HG03159 (cell line): ENCODE measurements at regions not wholly inside any gene's neighbourhood (a gene's known extent, or its start where the extent isn't known, plus 50 kb on each side); places are given as distances from the start of the nearest gene placed in this dataset.
"Not testable (repeated sequence)": the region's sequence is repeated elsewhere in the genome, so short reads cannot be mapped to it uniquely, and the experiment has no call there.

Source experiments
- ATAC-seq: cut with Tn5 transposase; IDR thresholded peaks from one replicate; pipeline ENCODE4 v1.9.1; 2021; ENCODE audit warnings: mild to moderate bottlenecking, moderate library complexity; ENCODE audit not compliant: unreplicated experiment

DNA sequence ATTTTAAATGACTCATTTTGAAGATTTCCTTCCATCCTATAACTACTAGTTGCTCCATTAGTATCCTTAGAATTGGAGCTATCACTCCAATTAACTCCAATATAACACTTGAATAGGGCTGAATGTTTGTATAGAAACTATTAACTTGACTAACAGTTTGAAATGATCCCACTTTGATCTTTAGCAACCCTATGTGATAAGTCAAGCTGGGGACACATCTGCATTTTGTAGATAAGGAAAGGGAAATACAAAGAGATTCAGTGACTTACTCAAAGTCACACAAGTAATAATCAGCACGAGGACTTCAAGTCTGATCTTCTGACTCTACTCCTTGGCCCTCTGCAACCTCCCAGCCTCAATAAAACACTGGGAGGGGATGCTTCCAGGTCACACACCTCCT lies 101.1 kb downstream of the TMEM215 start:
- no peak for ATAC-seq

DNA sequence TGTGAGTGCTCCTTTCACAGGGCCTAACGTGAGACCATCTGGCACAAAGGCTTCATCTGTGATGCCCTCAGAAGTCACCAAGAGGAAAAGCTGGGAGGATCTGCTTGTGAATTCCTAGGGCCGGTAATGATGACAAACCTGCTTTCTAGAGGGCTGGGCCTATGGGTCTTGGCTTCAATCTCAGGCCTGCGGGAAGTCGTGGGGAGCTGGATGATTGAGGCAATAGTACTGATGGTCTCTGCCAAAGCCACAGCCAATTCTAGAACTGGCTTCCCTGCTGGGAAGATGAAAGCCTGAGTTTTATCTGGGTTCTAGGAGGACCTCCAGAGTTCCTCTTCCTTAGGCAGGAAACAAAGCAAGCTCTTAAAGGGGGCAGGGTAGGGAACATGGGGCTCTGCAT lies 102.7 kb downstream of the TMEM215 start:
- no peak for ATAC-seq

DNA sequence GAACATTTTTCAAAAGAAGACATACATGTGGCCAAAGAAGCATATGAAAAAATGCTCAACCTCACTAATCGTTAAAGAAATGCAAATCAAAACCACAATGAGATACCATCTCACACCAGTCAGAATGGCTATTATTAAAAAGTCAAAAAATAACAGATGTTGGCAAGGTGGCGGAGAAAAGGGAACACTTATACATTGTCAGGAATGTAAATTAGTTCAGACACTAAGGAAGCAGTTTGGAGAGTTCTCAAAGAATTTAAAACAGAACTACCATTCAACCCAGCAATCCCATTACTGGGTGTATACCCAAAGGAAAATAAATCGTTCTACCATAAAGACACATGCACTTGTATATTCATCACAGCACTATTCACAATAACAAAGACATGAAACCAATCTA lies 106.9 kb downstream of the APTX start:
- ATAC-seq = not testable (repeated sequence)

DNA sequence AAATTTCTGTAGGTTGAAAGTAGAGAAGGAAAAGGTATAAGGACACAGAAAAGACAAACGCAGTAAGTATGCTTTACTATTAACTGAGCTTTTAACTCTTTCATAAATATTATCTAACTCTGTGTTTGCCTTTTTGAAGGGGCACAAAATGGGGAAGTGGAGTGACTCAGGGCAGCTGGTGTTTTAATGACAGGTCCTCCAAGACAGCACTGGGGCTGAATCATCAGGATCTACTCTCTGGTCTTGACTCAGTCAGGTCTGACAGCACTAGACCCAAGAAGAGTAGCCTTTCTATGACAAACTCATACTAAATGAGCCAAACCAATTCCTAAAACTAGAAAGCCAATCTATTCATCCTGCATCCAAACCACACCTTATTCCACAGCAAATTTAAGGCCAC lies 102.2 kb downstream of the APTX start:
- no peak for ATAC-seq

DNA sequence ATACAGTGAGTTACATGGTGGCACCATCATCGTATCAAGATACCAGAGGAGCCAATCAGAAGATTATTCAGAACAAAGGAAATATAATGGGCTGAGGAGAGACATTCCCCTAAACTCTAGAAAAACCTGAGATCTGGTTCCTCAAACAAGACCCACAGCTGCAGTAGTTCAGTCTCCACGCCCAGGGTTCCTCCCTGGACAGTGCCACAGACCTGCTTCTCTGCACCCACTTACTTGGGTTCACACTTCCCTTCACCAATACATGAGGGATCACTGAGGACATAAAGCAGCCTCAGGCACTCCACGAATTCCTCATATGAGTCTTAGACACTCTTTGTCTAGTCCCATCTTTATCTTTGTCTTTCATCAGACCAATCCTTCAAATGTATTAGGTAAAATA lies 101.7 kb downstream of the APTX start:
- ATAC-seq = no peak

DNA sequence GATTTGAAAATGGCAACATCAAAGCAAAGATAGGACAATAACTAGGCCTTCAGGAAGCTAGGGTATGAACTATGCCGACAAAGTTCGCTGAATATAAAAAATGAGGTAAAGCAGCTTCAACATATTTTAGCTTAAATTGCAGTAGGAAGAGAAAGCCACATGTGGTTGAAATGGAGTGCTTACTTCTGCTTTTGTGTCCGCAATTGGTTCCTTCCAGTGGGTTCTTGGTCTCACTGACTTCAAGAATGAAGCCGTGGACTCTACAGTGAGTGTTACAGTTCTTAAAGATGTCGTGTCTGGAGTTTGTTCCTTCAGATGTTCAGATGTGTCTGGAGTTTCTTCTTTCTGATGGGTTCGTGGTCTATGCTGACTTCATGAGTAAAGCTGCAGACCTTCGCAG lies 95.2 kb downstream of the APTX start:
- peak; percentile 94 for ATAC-seq

DNA sequence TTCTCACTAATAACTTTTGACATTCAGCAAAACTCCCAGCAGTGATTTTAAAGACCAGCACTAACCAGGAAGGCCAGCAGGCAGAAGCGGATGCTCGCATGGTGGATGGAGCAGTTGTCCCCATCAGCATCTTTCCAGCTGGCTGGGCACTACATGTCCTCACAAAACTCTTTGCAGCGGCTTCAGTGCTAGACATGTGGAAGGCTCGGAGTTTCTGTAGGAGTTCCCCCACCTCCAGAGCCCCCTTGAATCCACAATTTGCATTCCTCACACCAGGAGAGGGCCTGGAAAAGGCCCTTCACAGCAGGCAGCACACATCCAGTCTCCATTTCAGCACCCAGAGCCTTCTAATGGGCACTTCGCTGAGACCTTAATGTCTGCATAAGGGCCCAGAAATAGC lies 85.6 kb downstream of the APTX start:
- no peak for ATAC-seq

DNA sequence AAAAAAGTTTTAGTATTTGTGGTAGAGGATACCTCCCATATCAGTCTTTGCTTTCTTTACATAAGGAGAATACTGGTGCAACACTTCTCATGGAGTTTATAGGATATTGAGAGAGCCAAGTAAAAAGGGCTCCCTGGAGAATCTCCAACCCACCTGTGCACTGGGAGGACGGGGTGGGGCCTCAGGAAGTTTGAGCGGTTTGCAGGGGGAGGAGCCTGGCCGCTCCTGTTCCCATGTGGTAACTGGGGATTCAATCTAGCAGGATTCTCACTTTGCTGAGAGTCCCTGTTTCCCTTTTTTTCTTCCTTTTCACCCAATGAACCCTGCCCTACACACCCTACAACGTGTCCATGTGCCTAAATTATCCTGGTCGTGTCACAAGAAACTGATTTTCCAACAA lies 82.8 kb downstream of the APTX start:
- no peak for ATAC-seq
